Activated naive CD4-positive, alpha-beta T cell treated with anti-CD3 and anti-CD28 coated beads, Interleukin-2, amount 50 U/mL, for 72 hours (primary cell): ENCODE measurements at regions not wholly inside any gene's neighbourhood (a gene's known extent, or its start where the extent isn't known, plus 50 kb on each side); places are given as distances from the start of the nearest gene placed in this dataset.
"Not testable (repeated sequence)": the region's sequence is repeated elsewhere in the genome, so short reads cannot be mapped to it uniquely, and the experiment has no call there.

Source experiments
- ATAC-seq, 2 donors: fragments of 150-1000 bp; cut with Tn5 transposase; 2 replicates each; pipeline ENCODE4 v1.10.0; 2021; ENCODE audit warnings: mild to moderate bottlenecking in 2 of 2, moderate library complexity in 2 of 2
- DNase-seq, 2 donors: peaks; one replicate each; pipeline ENCODE4 v3.0.0; 2021 to 2022; ENCODE audit warnings: low spot score in 2 of 2
- H3K27ac Mint-ChIP-seq, 2 donors: one replicate each; pipeline ENCODE4 v1.8.0; 2022; ENCODE audit warnings: mild to moderate bottlenecking in 2 of 2, mixed read lengths in 2 of 2
- H3K36me3 Mint-ChIP-seq, 2 donors: one replicate each; pipeline ENCODE4 v1.8.0; 2022; ENCODE audit warnings: mixed read lengths in 2 of 2
- H3K9me3 Mint-ChIP-seq, 2 donors: one replicate each; pipeline ENCODE4 v1.8.0; 2022; ENCODE audit warnings: mixed read lengths in 2 of 2

DNA sequence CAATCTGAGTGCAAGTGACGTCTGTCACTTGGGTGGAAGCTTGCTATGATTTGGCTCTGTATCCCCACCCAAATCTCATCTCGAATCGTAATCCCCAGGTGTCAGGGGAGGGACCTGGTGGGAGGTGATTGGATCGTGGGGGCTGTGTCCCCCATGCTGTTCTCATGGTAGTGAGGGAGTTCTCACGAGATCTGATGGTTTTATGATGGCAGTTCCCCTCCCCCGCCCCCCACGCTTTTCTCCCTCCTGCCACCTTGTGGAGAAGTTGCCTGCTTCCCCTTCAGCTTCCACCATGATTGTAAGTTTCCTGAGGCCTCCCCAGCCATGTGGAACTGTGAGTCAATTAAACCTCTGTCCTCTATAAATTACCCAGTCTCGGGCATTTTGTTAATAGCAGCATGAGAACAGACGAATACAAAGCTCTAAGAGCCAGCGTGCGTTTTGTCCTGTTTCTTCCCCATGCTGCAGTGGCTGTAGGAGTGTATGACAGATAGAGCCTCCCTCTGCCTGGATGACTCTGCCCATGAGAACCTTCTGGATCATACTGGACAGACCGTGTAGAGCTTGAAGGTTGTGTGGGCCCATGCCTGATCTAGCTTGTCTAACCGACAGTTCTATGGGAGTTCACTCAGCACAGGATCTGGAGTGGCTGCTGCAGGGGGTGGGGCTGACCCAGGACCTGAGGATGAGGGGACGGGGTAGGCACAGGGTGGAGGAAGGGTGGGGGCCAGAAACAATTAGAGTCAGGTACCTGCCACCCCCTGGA lies 139.7 kb upstream of the ERRFI1 start:
- Mint-ChIP-seq H3K36me3 (no peaks in the 10 kb centered on the region), H3K27ac (peak overlapping the region in 1 of 2 donors; percentile 50), H3K9me3 (no peaks in the 10 kb centered on the region)
- DNase-seq (no peak), ATAC-seq (no peak)

DNA sequence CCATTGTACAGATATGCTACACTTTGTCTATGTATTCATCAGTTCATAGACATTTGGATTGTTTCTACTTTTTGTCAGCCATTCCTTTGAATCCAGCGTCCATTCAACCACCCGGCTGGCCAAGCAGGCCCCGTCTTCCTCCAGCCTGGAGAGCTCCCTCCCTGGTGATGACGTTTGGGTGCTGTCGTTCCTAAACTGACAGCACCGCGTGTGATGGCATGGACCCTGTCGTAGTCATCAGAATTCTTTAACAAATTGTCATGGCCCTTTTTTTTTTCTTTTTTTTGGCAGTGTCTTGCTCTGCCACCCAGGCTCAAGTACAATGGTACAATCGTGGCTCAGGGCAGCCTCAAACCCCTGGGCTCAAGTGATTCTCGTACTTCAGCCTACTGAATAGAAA lies 138.6 kb upstream of the ERRFI1 start:
- H3K9me3 Mint-ChIP-seq = no peaks in the 10 kb centered on the region
- no peaks in the 10 kb centered on the region for H3K36me3 Mint-ChIP-seq
- ATAC-seq = no peak
- no peak overlapping the region for H3K27ac Mint-ChIP-seq
- DNase-seq = no peak

DNA sequence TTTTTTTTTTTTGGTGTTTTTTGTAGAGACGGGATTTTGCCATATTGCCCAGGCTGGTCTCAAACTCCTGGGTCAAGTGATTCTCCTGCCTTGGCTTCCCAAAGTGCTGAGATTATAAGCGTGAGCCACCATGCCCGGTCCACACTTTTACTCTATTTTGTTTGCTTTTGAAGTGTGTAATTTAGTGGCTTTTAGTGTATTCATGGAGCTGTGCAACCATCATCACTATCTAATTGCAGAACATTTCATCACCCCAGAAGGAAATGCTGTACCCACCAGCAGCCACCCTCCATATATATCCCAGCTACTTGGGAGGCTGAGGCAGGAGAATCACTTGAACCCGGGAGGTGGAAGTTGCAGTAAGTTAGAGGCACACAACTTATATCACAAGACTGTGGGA lies 136.9 kb upstream of the ERRFI1 start:
- ATAC-seq (no peak), DNase-seq (no peak)
- Mint-ChIP-seq H3K9me3 (no peaks in the 10 kb centered on the region), H3K36me3 (no peaks in the 10 kb centered on the region), H3K27ac (no peak overlapping the region)

DNA sequence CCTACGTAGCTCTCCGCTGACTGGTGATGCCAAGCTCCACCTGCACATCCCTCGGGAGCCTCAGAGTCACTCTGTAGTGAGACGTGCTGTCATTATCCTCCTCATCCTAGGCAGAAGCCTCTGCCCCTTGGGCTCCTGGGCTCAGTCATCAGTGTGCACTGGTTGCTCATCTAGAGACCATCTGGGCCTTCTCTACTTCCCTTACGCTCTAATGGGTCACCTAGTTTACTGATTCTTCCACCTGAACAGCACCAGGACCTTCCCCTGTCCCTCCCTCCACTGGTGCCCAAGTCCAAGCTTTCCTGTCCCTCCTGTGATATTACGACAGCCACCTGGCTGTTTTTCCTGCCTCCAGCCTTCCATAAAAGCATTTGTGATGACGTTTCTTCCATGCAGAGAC lies 136.1 kb upstream of the ERRFI1 start:
- no peak overlapping the region for H3K27ac Mint-ChIP-seq
- H3K36me3 Mint-ChIP-seq = no peaks in the 10 kb centered on the region
- DNase-seq = no peak
- H3K9me3 Mint-ChIP-seq = no peaks in the 10 kb centered on the region
- no peak for ATAC-seq

DNA sequence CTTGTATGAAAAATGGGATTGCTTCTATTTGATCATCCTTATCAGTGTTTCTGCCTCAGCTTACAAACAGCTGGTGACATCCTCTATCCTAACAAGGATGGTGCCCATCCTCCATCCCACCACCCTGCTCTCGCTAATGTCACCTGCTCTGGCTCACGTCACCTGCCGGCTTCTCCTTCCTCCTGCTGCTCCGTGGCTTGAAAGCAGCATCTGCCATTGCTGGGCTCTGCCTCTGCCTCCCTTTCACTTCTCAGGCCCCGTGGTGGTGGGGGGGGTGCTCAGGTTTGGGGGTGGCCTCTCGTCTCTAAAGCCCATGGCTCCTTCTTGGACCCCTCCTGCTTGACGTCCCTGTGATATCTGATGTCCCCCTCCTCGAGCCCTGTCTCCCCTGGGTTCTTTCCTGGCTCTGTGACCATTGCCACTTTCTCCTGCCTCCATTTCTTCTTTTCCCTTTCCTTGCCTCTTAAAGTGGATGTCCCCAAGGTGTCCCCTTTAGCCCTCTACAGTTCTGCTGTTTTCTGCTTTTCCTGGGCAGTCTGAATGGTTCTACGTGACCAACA lies 135.5 kb upstream of the ERRFI1 start:
- Mint-ChIP-seq H3K27ac (no peak overlapping the region), H3K36me3 (no peaks in the 10 kb centered on the region), H3K9me3 (no peaks in the 10 kb centered on the region)
- DNase-seq (no peak), ATAC-seq (no peak)

DNA sequence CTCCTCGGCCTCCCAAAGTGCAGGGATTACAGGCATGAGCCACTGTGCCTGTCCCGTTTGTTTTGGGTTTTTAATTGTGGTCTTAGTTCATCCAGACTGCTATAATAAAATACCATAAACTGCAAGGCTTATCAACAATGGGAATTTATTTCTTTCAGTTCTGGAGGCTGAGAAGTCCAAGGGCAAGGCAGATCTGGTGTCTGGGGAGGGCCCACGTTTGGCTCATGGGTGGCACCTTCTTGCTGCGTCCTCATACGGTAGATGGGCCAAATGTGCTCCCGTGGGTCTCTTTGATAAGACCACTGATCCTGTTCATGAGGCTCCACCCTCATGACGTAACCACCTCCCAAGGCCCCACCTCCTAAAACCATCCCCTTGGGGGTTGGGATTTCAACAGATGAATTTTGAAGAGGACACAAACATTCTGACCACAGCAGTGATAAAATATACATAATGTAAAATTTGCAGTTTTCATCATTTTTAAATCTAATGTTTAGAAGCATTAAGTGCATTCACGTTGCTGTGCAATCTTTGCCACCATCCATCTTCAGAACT lies 133.4 kb upstream of the ERRFI1 start:
- H3K27ac Mint-ChIP-seq = no peak overlapping the region
- H3K36me3 Mint-ChIP-seq = no peaks in the 10 kb centered on the region
- DNase-seq (no peak), ATAC-seq (no peak)
- no peaks in the 10 kb centered on the region for H3K9me3 Mint-ChIP-seq

DNA sequence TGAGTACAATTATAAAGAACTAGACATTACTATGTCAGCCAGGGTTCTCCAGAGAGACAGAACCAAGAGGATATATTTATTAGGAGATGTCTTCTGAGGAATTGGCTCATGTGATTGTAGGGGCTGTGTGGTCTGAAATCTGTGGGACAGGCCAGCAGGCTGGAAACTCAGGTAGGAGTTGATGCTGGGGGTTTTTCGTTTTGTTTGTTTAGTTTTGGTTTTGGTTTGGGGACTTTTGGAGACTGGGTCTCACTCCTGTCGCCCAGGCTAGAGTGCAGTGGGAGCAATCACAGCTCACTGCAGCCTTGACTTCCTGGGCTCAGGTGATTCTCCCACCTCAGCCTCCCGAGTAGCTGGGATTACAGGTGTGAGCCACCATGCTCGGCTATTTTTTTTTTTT lies 132.9 kb upstream of the ERRFI1 start:
- no peak for ATAC-seq
- H3K36me3 Mint-ChIP-seq = no peaks in the 10 kb centered on the region
- H3K27ac Mint-ChIP-seq = no peak overlapping the region
- H3K9me3 Mint-ChIP-seq = no peaks in the 10 kb centered on the region
- DNase-seq = no peak

DNA sequence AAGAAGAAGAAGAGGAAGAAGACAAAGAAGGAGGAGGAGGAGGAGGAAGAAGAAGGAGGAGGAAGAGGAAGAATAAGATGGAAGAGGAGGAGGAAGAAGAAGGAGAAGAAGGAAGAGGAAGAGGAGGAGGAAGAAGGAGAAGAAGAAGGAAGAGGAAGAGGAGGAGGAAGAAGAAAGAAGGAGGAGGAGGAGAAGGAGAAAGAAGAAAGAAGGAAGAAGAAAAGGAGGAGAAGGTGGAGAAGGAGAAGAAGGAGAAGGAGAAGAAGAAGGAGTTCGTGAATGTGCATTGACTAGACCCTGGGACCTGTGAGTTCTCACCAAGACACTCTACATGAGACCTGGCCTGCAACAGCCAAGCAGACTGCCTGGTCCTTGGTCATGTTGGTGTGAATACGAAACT lies 131.7 kb upstream of the ERRFI1 start:
- Mint-ChIP-seq H3K9me3 (peaks cover 6 to 10% of the 10 kb centered on the region in 2 donors), H3K27ac (no peak overlapping the region), H3K36me3 (peaks cover 8 to 12% of the 10 kb centered on the region in 2 donors)
- ATAC-seq = no peak
- DNase-seq = no peak

DNA sequence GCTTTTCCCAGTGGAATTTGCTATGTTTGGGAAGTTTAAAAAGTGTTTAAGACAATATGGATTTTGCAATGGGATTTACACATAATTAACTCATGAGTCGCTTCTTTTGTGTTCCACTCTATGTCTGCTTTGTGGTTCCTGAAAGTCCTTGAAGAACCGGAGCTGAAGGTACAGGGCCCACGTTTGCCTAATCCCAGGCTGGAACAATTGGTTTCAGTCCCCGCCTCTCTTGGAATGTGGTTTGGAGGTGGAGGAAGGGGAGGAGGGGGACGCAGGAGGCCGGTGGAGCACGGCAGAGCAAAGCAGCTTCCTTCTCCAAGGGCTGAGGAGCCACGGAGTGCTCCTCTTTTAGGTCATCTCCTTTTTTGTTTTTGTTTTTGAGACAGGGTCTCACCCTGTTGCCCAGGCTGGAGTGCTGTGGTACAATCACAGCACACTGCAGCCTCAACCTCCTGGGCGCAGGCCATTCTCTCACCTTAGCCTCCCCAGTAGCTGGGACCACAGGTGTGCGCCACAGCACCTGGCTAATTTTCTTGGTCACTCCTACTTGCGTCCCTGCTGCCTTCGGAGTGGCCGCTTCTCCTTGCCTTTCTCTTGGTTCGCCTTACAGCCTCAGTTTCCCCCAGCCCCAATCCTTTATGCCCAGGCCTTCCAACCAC lies 129.5 kb upstream of the ERRFI1 start:
- ATAC-seq (no peak), DNase-seq (no peak)
- Mint-ChIP-seq H3K36me3 (peaks cover 8 to 12% of the 10 kb centered on the region in 2 donors), H3K9me3 (peaks cover 6 to 11% of the 10 kb centered on the region in 2 donors), H3K27ac (no peak overlapping the region)

DNA sequence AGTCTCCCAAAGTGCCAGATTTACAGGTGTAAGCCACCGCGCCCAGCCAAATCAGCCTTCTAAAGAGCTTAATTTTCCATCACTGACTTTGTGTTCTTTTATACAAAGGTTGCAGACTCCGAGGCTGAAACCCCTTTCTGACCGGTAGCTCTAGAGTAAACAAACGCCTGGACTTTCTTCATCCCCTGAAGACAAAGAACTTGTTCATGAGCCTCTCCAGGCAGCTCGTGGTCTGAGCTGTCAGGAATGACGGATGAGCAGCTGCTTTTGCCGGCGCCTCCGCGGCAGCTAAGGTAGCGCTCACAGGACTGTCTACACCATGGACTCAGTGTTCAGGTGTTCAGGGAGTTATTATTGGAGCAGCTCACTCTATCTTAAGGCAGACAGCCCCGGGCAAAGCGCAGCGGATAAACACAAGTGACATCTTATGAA lies 128.5 kb upstream of the ERRFI1 start:
- Mint-ChIP-seq H3K9me3 (peaks cover 6 to 11% of the 10 kb centered on the region in 2 donors), H3K36me3 (peaks cover 8 to 12% of the 10 kb centered on the region in 2 donors), H3K27ac (no peak overlapping the region)
- DNase-seq (no peak), ATAC-seq (no peak)

DNA sequence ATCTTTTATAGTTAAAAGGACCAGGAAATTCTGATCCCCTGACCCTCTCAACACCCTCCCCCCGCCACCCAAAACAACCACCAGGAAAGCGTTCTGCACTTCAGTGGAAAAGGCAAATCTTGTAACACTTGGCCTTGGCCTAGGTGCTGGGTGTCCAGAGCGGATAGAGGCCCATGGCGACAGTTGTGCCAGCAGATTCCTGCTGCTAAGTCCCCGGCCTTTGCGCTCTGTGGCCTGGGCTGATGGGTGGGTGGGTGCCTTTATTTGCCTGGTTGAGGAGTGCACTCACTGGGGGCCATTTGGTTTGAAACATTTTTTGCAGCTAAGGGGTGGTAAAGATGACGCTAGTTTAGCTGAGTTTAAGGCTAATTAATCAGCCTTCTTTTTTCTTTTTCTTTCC lies 127.9 kb upstream of the ERRFI1 start:
- no peak for DNase-seq
- no peak overlapping the region for H3K27ac Mint-ChIP-seq
- H3K9me3 Mint-ChIP-seq = peaks cover 6 to 11% of the 10 kb centered on the region in 2 donors
- H3K36me3 Mint-ChIP-seq = peaks cover 8 to 12% of the 10 kb centered on the region in 2 donors
- ATAC-seq = no peak

DNA sequence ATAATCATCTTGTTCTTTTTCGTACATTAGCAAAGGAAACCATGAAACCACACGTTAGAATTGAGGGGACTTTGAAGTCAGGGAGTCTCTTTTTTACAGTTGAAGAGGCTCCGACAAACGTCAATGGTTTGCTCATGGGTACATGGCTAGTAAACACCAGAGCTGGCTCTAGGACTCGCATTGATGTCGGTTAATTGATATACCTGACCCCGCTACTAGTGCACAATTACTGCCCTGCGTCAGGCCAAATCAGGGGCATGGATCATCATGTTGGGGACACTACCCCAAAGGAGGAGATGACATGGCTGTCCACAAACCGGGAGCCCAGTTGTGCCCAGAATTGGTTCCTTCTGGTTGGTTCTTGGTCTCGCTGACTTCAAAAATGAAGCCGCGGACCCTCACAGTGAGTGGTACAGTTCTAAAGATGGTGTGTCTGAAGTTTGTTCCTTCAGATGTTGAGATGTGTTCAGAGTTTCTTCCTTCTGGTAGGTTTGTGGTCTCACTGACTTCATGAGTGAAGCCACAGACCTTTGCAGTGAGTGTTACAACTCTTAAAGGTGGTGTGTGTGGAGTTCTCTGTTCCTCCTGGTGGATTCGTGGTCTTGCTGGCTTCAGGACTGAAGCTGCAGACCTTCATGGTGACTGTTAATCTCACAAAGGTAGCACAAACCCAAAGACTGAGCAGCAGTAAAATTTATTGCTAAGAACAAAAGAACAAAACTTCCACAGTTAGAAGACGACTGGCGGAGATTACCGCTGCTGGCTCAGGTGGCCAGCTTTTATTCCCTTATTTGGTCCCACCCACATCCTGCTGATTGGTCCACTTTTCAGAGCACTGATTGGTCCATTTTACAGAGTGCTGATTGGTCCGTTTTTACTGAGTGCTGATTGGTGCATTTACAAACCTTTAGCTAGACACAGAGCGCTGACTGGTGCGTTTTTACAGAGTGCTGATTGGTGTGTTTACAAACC lies 126.9 kb upstream of the ERRFI1 start:
- Mint-ChIP-seq H3K27ac (peak overlapping the region; percentile 94 to 95), H3K36me3 (peaks cover 8 to 12% of the 10 kb centered on the region in 2 donors), H3K9me3 (peaks cover 11 to 13% of the 10 kb centered on the region in 2 donors)
- DNase-seq = peak; percentile 41 to 60
- ATAC-seq = peak; percentile 86 to 90

DNA sequence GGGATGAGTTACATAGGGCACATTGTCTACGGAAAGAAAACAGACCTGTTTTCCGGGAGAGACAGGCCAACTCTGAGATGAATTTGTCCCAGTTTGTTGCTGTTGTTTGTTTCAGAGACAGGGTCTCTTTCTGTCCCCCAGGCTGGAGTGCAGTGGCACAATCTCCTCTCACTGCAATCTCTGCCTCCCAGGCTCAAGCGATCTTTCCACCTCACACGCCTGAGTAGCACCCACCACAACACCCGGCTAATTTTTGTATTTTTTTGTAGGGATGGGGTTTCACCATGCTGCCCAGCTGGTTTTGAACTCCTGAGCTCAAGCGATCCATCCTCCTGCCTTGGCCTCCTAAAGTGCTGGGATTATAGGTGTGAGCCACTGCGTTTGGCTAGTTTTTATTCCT lies 125.5 kb upstream of the ERRFI1 start:
- ATAC-seq (no peak), DNase-seq (no peak)
- Mint-ChIP-seq H3K27ac (peak overlapping the region in 1 of 2 donors; percentile 95), H3K36me3 (peaks cover 8 to 12% of the 10 kb centered on the region in 2 donors), H3K9me3 (peaks cover 11 to 13% of the 10 kb centered on the region in 2 donors)

DNA sequence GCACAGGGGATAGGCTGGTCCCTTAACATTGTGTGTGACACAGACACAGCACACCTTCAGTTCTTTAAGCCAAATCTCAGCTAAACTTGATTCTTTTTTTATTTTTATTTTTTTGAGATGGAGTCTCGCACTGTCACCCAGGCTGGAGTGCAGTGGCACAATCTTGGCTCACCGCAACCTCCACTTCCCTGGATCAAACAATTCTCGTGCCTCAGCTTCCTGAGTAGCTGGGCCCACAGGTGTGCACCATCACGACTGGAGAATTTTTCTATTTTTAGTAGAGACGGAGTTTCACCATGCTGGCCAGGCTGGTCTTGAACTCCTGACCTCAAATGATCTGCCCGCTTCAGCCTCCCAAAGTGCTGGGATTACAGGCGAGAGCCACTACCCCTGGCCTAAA lies 123.6 kb upstream of the ERRFI1 start:
- ATAC-seq, DNase-seq, H3K27ac Mint-ChIP-seq: not testable (repeated sequence)
- H3K36me3 Mint-ChIP-seq = peaks cover 8 to 12% of the 10 kb centered on the region in 2 donors
- H3K9me3 Mint-ChIP-seq = peaks cover 11 to 13% of the 10 kb centered on the region in 2 donors

DNA sequence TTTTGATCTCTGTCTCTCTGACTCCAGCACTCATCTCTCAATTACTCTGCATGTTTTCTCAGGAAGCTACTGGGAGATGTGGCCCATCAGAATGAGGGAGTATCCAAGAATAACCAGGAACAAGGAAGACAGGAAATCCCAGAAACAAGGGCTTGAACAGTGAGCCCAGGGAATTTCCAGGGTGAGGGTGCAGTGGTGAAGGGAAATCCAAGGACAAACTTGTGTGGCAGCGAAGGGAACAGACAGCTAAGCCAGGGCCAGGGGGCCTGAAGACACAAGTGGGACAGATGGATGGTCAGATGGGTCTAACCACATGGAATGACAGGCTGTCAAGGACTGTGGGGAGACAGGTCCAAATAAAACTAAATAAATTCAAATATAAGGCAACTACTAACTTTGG lies 121.8 kb upstream of the ERRFI1 start:
- Mint-ChIP-seq H3K36me3 (peaks cover under 1 to 2% of the 10 kb centered on the region in 2 donors), H3K9me3 (peaks cover 3 to 6% of the 10 kb centered on the region in 2 donors), H3K27ac (no peak overlapping the region)
- DNase-seq = no peak
- no peak for ATAC-seq

DNA sequence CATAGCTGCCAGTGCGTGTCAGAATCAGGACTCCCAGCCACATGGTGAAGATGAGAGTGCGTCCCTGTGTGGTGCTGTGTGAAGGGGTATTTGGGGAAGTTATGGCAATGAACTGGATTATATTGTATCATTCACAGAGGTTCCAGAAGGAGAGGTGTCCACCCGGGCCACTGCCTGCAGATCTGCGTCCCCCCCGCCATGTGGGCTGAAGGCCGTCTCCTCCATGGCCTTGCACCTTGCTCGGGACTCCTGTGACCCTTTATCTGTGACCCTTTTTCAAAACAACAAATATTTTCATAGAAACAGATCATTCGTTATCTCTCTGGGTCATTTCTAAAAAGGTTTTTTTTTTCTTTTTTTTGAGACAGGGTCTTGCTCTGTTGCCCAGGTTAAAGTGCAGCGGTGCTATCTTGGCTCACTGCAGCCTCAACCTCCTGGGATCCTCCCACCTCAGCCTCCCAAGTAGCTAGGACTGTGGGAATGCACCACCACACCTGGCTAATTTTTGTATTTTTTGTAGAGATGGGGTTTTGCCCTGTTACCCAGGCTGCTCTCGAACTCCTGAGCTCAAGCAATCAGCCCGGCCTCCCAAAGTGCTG lies 120.2 kb upstream of the ERRFI1 start:
- ATAC-seq = no peak
- no peak overlapping the region for H3K27ac Mint-ChIP-seq
- H3K36me3 Mint-ChIP-seq = no peaks in the 10 kb centered on the region

More for the DNA sequence above, 120.2 kb upstream of the ERRFI1 start:
- no peak for DNase-seq
- H3K9me3 Mint-ChIP-seq = peaks cover 0 to 6% of the 10 kb centered on the region in 2 donors
